ENCODE measurements at regions not wholly inside any gene's neighbourhood (a gene's known extent, or its start where the extent isn't known, plus 50 kb on each side); places are given as distances from the start of the nearest gene placed in this dataset.

- TF ChIP-seq POLR2A (IDR thresholded peaks at IDR 0.05; ENCODE audit: low read length): no peak
- TF ChIP-seq GATA1 (IDR thresholded peaks at IDR 0.05; ENCODE audit: low read depth, low read length): no peak
These were observed 298.9 kb downstream of the RPLP1 start for GRCh38 chr15:69751566-69751965.
